Activated CD4-positive, alpha-beta T cell treated with anti-CD3 and anti-CD28 coated beads, Interleukin-2, Interleukin-6, amounts not matched to agents 100 ng/mL and 50 ng/mL, durations not matched to agents 16 hours and 8 hours (primary cell): ENCODE measurements at regions not wholly inside any gene's neighbourhood (a gene's known extent, or its start where the extent isn't known, plus 50 kb on each side); places are given as distances from the start of the nearest gene placed in this dataset.

ENCODE experiments used
- DNase-seq: peaks from one replicate; pipeline ENCODE4 v3.0.0-alpha.2; 2020

DNA sequence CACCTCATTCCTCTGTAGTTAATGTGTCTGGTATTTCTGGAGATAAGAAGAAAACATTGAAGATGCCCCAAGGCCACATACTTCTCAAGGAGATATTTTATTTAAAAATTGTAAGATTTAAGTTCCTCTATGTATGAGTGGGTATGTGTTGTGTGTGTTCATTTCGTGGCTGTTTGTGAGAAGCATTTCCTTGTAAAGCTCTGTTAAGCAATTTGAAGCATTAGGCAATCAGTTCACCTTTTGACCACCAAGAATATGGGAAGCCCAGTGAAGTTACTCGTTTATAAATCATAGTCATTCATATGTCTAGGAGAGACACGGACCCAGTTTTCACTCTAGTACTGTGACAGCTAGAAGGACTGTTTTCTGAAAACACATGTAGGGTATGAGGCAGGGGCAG, 717.6 kb upstream of the MAP3K7 start:
- no peak for DNase-seq

DNA sequence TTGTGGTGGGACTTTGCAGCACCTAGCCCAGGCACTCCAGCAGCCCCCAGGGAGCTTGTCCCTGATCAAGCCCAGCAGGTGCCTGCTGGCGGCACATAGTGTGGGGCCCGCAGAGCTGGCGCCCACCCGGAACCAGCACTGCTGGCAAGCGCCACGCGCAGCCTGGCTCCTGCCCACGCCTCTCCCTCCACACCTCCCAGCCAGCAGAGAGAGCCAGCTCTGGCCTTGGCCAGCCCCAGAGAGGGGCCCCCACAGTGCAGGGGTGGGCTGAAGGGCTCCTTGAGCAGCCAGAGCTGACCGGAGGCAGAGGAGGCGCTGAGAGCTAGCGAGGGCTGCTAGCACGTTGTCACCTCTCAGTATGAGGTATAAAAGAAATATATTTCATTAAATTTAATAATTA, 716.5 kb upstream of the MAP3K7 start:
- DNase-seq: no peak

DNA sequence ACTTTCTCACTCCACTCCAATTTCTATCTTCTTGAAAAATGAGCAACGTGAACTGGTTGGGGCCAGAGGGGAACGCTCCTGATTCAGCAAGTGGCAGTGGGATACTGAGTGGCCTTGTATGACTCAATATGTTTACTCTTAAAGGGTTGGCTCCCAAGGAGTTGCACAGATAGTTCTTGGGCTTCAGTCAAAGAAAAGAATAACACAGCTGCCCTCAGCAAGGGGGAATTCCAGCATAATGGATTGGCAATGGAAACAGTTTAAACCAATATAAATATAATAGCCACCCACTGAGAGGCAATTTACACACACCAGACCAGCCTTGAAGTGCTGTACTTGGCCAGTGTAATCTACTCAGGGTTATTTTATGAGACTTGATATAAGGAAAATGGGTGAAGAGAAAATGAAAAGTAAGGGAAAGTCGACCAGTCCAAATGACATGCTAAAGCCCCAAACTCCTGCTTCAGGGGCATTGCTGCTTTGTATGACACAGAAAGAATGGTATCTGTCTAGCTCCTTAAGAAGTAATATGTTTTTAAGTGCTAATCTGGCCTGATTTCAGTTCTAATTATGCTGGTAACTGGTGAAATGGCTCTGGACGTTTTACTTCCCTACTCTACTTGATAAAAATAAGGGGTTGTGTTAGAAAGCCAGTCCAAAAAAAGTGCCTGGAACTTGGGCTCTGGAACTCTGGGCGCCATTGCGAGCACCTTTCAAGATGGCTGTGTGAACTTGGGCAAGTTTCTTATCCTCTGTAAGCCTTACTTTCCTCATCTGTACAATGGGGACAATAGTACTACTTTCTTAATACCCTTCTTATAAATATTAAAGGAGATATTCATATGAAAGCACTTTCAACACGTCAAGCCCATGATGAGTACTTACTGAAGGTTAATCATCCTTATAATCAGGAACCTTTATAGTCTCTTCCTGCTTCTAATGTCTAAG, 712.9 kb upstream of the MAP3K7 start:
- no peak for DNase-seq

DNA sequence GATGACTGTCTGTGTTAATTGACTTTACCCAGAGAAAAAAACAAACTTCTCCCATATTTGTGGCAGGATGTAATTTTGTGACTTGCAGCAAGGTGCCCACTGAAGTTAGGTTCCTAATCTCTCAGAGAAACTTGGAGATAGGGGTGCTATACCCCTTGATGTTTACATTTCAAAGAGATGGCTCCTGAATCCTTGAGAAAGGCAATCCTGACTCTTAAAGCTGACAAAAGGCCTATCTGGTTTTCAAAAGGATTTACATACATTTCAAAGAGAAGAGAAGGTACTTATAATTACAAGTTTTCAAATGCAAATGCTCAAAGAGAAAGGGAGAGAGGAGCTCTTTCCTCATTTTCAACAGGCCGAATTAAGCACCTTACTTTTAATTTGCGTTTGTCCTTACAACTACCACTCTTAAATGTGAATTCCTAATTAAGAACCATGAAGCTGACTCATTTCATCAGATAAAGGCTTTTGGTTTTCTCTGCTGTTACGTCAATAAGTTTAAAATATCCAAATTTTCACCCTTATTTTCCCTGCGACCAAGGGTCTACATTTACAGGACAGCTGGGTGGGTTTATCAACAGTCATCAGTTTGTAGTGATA, 711.8 kb upstream of the MAP3K7 start:
- no peak for DNase-seq

DNA sequence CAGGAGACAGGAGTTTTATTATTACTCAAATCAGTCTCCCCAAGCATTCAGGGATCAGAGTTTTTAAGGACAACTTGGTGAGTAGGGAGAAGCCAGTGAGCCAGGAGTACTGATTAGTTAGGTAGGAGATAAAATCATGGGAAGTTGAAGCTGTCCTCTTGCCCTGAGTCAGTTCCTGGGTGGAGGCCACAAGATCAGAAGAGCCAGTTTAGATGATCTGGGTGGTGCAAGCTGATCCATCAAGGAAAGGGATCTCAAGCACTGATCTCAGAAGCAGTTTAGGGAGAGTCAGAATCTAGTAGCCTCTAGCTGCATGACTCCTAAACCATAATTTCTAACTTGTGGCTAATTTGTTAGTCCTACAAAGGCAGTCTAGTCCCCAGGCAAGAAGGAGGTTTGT, 706.5 kb upstream of the MAP3K7 start:
- no peak for DNase-seq

DNA sequence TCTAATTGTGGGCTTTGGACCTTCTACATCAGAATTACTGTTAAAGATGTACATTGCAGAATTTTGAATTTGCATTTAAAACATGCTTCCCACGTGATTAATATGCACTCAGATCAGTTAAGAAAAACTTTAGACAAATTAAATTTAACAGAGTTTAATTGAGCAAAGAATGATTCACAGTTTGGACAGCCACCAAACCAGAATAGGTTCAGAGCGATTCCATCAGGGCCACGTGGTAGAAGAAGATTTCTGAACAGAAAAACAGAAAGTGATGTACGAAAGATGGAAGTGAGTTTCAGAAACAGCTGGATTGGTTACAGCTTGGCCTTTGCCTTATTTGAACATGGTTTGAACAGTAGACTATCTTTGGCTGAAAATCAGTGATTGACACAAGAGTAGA, 704.2 kb upstream of the MAP3K7 start:
- DNase-seq: no peak

DNA sequence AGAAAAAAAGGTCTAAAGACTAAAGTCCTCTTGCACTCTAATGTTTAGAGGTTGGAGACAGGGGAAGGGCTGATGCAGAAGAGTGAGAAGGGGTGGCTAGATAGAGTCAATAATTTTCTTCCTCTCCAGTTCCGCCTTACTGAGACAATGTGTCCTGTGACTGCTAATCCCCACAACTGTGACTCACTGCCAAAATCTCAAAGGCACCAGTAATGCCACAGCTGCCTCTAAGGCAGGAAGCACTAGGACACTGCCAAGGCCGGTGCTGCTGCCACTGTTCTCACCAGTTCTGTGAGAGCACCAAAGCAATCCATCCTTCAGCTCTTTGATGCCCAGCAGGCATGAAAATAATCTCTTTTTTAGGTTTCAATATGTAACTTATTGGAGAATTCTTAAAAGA, 701.9 kb upstream of the MAP3K7 start:
- DNase-seq: no peak

DNA sequence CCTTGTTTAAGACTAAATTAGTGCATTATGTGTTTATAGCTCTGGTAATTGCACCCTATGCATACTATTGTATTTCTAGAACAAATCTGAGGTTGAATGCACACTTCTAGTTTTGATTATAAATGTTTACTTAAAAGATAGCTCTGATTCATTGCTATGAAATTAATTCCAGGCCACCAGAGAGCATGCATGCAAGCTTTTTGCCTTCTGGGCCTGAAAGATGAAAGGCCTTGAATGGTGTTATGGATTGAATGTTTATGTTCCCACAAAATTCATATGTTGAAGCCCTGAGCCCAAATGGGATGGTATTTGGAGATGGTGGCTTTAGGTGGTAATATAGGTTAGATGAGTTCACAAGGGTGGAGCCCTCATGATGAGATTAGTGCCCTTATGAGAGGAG, 695.0 kb upstream of the MAP3K7 start:
- DNase-seq: no peak

DNA sequence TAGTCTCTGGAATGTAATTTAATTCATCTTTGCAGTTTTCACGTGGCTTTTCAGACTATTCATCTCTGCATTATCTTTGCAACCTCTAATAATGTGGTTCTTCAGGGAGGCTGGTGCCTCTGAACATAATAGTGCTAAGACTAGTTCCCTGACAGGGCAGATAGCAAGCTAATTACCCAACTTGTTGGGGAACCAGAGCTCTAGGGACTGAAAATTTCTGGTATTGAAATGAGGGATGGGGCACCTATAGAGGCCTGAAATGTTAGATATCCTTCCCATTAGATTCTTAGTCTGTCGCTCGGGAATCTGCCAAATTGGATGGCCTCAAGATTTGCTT, 693.6 kb upstream of the MAP3K7 start:
- no peak for DNase-seq

DNA sequence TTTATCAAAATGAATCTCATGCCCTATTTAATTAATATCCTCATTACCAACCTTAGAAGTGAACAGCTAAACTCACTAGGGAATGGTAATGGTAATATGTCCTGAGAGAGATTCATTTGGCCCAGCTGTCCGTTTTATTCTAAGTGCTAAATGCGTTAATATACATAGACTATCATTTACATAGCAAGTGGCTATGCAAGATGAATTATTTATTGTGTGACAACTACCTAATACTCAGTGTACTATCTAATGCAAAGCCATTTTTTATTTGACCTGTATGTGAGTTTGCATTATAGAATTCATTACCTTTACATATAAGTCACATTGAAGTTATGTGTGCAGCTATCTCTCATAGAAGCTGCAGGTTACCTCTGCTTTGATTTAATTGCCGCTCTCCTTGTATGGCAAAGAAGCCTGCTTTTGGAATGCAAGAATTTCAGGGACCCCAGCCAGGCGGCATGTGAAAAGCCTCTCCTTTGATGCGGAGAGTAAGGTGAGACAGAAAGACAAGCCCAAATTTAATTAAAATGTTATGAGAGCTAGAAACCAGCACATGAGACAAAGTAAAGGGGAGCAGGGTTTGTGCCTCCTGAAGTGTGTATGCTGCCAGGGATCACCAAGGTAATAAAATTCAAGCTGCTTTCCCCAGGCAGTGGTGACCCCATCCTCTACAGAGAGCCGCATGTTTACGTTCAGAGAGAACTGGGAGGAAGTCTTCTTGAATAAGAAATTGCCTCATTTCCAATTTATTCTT, 693.0 kb upstream of the MAP3K7 start:
- DNase-seq: no peak

DNA sequence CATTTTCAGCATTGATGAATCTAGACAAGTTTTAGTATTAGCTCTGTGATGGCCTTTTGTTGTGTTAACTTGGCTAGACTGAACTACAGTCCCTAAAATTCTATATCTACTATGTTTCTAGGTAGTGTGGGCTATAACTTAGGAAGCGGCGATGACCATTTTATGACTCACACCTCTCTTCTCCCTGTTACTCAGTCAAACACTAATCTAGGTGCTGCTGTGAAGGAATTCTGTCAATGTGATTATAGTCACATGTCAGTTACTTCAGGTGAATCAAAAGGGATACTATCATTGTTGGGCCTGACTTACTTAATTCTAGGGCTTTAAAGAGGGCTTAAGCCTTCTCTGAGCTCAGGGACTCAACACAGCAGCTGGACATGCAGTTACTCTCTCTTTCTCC, 691.5 kb upstream of the MAP3K7 start:
- no peak for DNase-seq

DNA sequence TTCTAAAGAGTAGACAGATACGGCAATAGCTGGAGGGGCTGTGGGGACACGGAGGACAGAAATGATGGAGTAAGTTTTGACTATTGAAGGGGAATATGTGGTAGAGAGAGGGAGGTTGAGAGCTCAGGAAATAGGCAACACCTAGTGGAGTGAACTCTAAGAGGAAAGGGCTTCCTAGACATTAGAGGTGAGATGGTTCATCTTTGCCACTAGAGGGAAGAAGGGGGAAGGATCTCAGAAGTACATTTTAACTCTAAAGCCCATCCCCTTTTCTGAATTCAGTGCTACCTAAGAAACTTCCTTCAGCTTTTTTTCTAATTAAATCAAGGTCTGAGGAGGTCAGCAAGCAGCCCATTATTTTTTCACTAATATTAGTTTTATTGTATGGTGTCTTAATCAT, 689.4 kb upstream of the MAP3K7 start:
- DNase-seq: no peak

DNA sequence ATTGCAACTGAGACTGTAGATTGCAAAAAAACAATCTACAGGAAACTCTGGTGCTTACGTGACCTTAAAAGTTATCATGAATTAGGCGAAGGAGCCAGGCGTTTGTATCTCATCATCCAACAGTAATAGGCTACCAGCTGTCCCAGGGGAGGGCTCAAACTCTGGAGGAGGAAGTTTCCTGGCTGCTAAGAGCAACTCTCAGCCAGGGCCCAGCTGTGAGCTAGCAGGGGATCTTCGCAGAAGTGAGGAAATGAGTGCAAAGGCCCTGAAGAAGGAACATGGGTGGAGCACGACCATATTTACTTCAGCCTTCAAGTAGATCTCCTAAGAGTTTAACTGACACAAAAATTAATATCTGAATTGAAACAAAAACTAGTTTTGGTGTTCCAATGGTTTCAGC, 686.9 kb upstream of the MAP3K7 start:
- no peak for DNase-seq

DNA sequence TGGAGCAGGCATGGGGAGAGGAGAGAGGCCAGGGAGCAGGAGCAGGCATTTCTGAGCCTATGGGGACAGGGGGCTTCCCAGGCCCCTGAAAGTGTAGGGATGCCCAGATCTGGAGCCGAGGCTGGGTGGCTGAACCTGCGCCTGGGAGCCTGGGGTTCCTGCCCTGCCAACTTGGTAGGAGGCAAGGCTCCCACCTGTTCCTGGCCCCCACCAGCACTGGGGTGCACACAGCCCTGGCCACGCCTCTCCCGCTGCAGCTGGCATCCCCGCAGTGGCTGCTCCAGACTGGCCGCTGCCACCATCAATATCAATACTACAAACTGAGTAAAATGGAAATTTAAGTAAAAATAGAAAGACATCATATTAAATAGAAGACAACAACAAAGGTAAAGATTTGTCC, 684.9 kb upstream of the MAP3K7 start:
- no peak for DNase-seq

DNA sequence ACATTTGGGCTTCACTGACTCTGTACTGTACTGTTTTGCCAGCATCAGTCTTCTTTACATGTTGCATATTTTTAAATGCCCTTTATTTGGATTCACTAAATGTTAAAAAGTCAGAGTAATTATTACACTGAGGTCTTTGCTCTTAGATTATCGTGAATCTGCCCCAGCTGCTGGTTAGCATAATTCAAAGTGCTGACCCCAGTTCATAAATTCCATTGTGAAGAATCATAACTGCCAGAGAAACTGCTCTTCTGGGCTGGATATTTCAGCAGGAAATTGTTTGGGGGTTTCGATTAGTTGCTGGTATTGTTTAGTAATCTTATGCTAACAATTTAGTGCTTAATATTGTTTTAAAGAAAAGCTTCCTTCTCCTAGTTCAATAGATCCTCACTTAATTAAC, 682.1 kb upstream of the MAP3K7 start:
- DNase-seq: no peak

DNA sequence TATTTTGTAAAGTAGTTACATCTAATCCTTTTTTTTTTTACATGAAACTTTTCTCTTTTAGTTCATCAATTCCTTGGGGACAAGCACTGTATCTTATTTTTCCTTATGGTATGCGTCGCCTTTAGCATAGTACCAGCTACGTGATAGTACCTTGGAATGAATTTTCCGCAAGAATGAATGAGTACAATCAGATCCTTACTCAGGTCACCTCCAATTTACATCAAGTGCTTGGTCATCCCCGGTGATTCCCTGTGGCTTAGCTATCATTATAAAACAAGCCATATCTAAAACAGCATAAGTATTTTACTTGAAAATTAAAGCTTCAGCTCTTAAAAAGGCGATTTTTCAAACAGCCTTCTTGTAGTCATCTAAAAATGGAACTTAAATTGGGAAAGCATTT, 680.4 kb upstream of the MAP3K7 start:
- DNase-seq: no peak

DNA sequence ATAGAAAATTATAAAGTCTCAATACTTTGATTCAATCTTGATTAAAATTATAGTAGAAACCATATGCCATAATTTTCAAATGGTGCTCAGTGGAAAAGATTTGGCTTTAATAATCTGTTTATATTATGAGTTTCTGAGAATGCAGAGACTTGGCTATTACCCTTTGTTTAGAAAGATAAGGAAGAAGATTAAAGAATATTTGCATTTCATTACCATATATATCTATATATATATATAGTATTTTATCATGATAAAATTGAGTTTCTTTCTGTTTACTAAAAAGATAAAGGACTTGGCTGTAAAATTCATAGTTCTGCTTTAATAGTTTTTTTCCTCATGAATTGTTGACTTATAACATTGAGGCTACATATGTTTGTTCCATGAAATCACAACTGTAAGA, 679.3 kb upstream of the MAP3K7 start:
- no peak for DNase-seq

DNA sequence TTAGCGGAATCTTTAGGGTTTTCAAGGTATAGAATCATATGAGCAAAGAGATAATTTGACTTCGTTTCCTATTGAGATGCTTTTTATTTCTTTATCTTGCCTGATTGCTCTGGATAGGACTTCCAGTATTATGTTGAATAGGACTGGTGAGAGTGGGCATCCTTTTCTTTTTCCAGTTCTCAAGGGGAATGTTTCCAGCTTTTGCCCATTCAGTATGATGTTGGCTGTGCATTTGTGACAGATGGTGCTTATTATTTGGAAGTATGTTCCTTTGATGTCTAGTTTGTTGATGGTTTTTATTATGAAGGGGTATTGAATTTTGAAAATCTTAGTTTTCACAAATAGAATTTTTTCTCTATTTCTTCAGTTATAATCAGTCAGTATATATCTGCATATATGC, 656.6 kb upstream of the MAP3K7 start:
- no peak for DNase-seq

DNA sequence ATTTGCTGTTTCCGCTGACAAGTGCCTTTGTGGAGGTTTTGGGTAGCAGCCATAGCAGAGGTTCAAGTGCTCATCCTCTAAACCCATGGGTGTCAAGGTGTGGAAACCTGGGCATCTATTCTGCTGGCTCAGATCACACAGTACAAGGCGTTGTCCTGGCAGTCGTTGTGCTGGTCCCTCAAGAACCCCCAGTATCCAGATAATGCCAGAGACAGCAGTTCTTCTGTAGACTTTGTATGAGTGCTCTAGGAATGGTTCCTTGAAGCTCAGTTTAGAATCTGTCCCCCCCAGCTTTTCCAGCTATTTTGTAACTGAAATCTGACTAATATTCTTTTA, 655.7 kb upstream of the MAP3K7 start:
- DNase-seq: no peak

DNA sequence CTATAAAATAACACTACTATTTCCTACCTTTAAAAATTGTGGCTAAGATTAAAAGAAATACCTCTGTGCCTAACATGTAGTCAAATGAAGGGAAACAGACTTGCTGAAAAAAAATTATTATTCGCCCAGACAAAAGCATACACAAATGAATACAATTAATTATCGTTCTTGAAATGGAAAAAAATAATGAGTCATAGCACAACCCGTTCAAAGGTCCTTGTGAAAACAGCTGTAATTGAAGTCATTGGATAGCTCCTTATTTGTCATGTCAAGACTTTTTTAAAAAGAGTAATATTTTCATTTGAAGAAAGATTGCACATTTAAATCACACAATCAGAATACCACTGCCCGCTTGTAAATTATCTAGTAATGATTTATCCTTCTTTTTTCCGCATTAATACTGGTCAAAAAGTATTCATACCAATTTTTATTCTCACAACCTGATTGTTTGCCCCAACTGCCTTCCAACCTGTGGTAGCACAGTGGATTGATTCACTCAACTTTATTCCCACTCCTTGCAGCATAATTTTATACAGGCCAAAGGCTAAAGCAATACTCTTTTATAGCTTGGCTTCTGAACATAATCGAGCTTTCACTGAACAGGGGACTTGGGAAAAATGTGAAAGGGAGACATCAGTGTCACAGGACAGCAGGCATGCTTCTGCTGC, 655.2 kb upstream of the MAP3K7 start:
- DNase-seq: no peak

DNA sequence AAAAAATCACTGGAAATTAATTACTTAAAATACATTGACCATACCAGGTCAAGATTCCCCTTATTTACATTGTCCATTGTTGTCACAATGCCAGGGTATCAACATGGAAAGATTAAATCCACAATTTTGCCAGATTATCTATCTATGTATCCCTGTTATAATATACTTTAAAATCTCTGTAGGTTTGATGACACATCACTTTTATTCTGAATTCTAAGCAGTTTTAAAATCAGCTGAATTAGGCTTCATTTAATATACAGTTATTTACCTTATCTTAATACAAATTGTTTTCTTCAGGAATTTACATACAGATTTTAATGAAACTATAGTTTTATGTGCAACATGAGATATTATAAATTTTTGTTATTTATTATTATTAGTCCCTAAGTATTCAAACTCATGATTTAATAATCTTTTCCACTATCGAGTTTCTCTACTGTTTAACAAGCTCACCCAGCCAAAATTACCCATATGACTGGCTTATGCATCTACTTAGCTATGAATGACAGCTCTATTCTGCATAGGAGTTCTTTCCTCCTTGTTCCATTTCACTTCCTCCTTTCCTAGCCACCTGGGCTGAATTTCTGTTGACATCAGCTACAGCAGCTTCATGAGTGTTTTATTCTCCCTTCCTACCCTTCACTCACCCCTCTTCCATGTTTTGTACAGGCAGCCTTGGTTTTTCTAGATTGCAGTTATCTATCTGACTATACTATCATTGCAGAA, 654.2 kb upstream of the MAP3K7 start:
- no peak for DNase-seq

DNA sequence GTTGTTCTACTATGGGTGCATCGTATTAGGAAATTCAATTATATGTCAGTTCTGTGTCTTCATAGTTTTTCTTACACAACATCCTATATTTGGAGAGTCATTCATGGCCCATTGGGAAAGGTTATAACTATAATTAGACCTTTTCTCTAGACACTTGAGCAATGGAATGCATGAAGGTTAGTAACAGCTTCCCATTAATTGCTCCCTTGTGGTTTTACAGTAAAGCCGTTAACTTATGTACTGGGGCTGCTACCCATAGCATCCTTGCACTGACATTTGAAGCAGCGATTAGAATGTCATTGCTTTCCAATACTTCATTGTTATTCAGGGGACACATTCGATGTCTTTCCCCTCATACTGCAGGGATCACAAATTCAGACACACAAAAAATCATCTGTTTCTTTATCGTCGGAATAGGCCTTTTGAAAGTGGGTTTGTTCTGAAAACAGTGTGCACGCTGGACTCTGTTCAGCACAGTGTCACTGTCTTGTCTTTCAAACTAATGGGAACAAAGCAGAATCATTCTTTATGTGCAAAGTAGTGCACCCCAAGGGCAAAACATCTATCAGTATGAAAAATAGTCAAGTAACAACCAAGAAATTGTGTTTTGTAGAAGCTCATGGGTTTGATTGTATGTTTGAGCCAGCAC, 634.3 kb upstream of the MAP3K7 start:
- no peak for DNase-seq
